ENCODE measurements at regions not wholly inside any gene's neighbourhood (a gene's known extent, or its start where the extent isn't known, plus 50 kb on each side); places are given as distances from the start of the nearest gene placed in this dataset.

GRCh38 chr2:207370646-207371045 is 159.1 kb upstream of the CREB1 start:
- TF ChIP-seq POLR2A (IDR thresholded peaks at IDR 0.05; ENCODE audit: low read depth): no peak
- no peak for TF ChIP-seq CTCF (IDR thresholded peaks at IDR 0.05)
